ENCODE measurements at regions not wholly inside any gene's neighbourhood (a gene's known extent, or its start where the extent isn't known, plus 50 kb on each side); places are given as distances from the start of the nearest gene placed in this dataset.
"Not testable (repeated sequence)": the region's sequence is repeated elsewhere in the genome, so short reads cannot be mapped to it uniquely, and the experiment has no call there.

DNA sequence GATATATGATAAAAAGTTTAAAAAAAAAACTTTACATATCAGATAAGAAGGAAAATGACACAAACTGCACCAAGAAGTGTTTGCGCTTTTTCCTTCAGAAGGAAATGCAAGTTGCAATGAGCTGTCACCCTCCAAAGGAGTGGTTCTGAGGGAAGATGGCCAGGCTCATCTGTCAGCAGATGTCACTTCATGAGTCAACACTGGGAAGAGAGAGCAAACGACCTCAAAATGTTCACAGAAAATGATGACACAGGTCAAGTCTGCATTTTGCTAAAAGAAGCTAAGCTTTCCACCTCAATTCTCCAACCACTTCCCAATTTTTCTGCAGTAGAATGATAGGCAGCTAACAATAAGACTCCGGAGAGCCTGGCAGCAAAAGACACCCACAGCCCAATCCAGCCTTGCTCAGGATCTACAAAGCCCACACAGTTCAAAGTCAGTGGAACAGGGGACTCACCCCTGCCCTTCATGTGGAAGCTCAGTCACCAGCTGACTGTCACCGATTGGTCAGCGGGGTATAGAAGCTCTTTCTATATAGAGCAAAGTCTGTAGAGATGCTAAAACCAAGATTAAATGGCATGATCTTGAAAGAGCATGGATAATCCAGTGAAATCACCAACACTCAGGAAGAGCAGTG lies 155.1 kb upstream of the NEBL start:
- intact Hi-C loops (cut with DNase I) = no loop called here
- no peak for DNase-seq

DNA sequence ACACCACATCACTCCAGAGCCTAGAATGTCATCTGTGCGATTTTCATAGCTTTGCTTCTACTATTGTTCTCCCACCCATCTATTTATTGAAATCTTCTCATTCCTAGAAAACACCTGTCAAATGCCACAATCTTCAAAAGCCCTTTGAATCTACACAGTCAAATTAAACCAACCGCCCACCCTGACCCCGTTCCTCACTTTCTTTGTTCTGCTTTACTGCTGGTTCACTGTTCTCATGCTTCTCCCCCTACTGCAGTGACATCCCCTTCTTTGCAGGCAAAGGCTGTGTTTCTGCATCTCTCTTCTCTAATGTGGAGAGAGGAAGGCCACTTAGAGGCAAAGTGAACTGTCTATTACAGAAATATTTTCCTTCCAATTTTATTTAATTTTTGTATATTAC lies 152.4 kb upstream of the NEBL start:
- DNase-seq = no peak
- intact Hi-C loops (cut with DNase I) = no loop called here

DNA sequence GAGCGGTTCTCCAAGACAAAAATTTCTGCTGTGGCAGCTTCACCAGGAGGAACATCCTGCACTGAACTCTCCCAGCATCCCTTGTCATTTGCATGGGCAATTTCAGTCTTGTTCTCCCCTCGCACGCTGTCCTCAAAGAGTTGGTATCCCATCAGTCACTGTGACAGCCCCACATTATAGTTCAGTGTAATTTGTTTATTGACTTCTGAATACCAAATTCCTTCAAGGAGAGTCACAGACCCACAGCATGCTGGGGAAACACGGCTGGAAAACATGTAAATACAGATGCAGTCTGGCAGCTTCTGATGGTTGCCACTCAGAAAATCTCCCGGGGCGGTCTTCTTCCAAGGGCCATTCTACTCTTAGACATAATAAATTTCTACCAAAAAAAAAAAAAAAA lies 151.0 kb upstream of the NEBL start:
- DNase-seq = no peak
- intact Hi-C loops (cut with DNase I) = no loop called here

DNA sequence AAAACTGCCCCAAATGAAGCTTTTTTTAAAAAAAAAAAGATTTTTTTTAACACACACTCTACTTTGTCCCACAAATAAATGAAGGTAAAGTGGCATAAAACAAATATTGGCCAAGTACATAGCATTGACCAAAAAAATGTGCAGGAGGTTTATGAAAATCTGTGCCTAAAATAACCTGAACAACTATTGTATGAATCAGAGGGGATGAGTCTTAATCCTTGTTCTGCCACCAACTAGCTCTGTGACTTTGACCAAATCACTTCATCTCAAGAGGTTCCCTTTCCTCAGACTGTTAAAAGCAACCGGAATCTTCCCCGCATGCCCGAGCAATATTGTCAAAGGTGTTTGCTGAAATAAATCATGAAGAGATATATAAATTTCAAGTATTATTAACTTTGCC lies 150.4 kb upstream of the NEBL start:
- intact Hi-C loops (cut with DNase I) = no loop called here
- no peak for DNase-seq

DNA sequence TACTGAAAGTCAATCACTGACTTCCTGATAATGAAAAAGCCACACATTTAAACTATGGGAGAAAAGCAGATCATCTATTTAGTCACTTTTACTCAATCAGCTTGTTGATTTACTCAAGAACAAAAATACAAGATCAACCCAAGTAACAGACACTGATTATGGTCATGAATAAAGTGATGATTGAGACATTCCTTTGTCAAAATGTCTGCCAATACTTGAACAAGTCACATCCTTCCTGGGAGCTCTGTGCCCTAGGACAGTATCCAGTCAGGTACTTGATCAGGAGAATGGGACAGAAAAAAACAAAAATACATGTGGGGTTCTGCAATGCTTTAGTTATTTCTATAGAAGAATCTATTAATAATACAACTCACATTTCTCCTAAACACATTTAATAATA lies 150.0 kb upstream of the NEBL start:
- intact Hi-C loops (cut with DNase I) = no loop called here
- DNase-seq = no peak

DNA sequence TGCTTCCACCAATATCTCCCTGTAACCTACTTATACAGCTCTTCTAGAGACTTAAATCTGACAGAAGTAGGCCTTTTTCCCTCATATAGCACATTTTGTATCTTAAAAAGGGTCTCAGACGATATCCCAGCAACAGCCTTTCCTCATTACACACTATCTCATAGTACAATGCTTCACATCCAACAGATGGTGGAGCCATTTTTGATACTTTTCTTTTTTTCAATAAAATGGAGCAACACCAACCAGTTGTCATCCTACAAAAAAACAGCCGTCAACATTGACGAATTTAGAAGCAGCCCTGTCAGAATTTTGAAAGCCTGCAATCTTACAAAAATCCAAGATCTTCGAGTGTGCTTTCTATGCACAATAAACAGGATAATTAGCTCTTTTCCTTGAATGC lies 145.9 kb upstream of the NEBL start:
- DNase-seq = no peak
- intact Hi-C loops (cut with DNase I) = no loop called here

DNA sequence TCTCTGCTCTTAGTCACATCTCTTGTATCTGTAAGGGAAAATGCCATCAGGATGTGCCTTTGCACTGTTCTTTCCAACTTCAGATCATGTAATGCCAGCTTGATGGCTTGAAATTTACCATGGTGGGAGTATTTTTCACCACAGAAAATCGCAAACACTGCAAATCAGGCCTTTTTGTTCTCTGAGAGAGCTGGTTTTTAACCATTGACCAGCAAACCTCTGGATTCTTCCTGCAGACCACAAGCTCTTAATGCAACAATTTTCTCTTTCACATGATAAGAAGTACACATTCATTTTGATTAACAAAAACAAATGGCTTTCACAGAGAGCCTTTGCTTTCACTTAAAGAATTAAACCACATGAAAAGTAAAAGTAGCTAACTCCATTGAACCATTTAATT lies 145.4 kb upstream of the NEBL start:
- intact Hi-C loops (cut with DNase I) = no loop called here
- DNase-seq = no peak

DNA sequence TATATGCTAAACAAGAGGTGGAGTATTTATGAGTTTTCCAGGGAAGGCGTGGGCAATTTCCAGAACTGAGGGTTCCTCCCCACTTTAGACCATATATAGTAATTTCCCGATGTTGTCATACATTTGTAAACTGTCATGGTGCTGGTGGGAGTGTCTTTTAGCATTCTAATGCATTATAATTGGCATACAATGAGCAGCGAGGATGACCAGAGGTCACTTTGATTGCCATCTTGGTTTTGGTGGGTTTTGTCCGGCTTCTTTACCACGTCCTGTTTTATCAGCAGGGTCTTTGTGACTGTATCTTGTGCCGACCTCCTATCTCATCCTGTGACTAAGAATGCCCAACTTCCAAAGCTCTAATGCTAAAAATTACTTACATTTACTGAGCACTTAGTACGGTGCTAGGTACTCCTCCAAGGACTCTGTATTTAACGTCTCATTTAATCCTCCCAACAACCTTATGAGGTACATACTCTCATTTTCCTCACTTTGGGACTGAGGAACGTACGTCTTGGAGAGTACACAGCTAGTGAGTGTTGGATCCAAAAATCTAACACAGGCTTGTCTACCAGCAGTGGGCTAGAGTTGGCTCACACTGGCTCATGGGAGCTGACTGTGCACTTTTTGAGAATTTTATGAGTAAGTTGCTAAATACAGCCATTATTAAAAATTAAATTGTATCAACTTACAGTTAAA lies 144.8 kb upstream of the NEBL start:
- intact Hi-C loops (cut with DNase I) = no loop called here
- DNase-seq = no peak

DNA sequence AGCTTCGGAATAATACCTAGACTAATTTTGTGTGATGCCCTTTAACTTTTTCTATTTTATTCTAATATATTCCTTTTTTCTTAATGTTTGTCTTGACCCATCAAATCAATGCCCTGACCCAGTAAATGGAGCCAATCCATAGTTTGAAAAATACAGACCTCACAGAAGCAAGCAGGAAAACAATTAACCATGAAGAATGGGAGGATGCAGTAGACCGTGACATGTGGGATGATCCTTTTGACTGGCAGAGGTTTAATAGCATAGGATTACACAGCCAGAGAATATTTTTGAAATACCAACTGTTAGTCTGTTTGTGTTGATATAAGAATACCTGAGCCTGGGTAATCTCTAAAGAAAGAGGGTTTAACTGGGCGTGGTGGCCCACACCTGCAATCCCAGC lies 142.6 kb upstream of the NEBL start:
- intact Hi-C loops (cut with DNase I) = no loop called here
- DNase-seq = no peak

DNA sequence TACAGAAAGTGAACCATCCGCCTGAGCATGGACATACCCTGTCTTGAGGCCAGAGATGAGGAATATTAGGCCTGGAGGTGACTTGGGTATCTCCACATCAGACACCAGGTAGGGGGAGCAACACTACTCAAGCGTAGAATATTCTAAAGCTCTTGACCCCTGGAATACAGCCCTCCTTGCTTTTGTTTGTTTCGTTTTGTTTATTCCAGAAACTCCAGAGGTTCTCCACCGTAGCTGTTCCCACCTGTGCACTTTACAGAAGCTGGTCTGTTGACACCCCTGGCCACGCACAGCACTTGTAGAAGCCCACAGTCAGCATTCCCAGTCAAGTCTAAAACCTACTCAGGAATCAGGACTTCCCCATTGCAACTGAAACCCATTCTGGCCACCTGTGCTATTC lies 139.6 kb upstream of the NEBL start:
- no peak for DNase-seq
- intact Hi-C loops (cut with DNase I) = no loop called here

DNA sequence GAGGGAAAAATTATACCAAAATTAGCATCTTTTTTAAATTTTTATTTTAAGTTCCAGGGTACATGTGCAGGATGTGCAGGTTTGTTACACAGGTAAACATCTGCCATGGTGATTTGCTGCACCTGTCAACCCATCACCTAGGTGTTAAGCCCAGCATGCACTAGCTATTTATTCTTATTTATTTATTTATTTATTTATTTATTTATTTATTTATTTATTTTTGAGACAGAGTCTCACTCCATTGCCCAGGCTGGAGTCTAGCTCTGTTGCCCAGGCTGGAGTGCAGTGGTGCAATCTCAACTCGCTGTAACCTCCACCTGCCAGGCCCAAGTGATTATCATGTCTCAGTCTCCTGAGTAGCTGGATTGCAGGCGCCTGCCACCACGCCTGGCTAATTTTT lies 137.7 kb upstream of the NEBL start:
- DNase-seq = not testable (repeated sequence)

DNA sequence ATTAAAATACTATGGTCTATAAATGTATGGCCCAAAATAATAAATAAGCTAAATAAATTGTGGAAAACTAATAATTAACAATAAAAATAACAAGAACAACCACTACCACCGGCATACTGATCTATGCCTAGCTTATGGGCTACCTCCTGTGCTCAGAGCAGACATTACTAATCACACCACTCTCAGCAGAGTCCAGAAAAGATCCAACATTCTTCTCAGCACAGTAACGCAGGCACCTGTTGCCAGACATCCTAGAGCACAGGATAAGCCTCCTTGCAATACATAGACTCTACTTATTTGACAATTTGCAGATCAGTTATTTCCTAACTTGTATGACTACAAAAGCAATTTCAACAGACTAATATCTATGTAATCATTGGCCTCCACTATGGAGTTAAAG lies 137.1 kb upstream of the NEBL start:
- DNase-seq = no peak
- intact Hi-C loops (cut with DNase I) = no loop called here

More for the DNA sequence above, 137.7 kb upstream of the NEBL start:
- intact Hi-C loops (cut with DNase I) = not testable (repeated sequence)

DNA sequence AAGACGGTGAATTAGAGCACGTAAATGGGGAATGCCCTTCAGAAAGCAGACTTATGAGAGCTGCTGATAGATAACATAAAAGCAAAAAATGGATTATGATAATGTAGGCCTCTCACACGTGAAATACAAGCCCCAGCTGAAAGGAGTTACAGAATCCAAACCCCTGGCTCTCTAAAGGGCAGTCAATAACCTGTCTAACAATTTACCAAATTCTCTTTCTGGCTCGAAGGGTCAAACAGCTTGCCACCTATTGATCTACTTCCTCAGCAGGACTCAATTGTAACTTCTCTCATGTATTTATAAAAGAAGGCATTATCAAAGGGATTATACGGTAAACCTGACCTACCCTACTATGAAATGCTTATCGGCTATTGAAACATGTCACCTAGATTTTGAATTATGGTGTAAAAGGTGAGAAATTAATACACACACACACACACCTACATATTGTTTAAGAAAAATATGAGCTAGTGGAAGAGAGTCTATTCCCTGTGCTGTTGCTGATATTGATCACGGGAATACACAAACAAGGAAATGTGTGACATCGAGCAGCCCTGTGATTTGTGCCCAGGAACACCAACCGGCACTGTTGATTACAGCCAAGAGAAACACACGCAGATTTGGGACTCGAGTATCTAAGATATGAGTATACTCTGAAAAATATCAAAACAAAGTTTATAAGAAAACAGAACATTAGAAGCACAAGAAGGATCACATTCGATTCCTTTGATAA lies 135.6 kb upstream of the NEBL start:
- intact Hi-C loops (cut with DNase I) = no loop called here
- no peak for DNase-seq

DNA sequence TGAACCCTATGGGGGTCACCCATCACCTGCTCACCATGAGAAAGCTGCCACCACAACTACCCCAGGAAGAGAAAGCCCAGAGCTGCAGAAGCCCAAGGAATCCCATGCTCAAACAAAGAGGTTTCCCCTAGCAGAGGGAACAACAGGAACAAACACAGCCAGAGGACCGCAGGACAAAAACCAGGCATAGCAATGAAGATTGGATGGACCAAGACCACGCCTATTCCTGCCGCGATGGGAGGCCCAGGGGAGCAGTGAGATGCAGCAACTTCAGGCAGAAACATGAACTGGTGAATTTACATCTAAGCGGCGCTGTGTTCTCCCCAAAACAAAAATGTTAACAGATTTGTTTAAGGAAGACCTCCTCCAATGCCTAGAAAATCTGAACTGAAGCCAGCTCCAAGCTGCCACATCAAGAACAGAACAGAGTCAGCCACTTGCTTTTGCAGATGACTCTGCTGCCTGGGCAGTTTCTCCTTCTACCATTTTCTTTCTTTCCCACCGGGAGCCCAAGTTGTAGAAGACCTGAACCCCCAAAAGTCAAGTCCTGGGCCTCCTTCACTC lies 134.2 kb upstream of the NEBL start:
- DNase-seq = no peak
- intact Hi-C loops (cut with DNase I) = no loop called here

DNA sequence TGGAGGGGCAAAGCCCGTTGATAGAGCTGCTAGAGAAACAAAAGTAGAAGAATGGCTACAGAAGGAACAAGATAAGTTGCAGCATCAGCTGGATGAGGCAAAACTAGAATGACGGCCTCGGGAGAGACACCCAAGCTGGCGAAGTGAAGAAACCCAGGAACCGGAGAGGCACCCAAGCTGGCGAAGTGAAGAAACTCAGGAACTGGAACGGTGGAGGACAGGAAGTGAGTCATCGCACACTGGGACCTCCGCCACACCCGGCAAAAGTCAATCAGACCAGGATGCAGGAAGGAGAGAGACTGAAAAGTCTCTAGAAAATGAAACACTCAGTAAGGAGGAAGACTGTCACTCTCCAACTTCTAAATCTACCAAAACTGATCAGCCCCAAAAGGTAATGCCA lies 133.0 kb upstream of the NEBL start:
- intact Hi-C loops (cut with DNase I) = no loop called here
- DNase-seq = no peak

DNA sequence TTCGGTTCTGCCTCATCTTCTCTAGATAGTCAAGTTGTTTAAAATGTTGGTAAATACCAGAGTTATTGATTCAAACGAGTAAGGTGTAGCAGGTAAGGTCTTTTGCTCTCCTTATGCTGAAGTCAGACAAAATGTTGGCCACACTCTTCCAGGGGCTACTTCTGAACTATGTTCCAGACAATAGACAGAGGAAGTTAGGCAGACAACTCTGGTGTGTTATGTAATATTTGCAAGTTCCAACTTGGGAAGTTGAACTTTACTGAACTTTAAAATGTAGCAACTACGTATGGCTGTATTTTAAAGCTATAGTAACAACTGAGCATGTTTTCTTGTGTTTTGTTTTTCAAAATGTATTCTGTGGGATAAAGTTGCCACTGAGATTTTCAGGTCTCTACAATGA lies 125.7 kb upstream of the NEBL start:
- no peak for DNase-seq
- intact Hi-C loops (cut with DNase I) = no loop called here

DNA sequence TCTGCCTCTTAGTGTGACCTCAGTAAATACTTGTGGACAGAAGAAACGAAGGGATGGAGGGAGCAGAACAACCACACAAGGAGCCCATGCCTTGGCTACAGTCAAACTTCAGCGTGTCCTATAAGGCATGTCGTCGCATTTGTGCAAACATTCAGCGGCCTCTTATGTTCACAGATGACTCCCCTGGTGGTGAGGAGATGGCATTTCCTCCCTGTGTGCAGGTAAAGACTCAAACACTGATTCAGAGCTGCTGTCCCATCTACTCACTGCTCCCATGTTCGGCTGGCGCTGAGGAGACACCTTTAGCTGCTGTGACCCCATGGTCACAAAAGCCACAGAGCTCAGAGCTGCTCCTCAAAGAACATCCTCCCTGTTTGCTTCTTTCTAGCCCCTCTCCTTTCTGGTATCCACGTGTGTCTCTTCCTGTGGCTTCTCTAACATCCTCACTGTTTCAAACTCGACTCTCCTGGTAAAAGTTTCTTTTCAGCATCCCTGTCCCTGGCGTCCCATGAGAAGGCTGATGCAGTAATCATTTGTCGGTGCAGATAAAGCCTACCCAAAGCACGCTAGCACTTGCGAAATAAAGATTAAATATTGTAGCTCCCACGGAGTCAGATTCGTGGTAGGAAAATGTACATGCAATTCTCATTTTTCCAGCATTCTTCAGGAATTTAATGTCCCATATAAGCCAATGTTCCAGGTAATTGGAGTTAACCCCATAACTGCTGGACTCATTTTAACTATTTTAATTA lies 124.9 kb upstream of the NEBL start:
- intact Hi-C loops (cut with DNase I) = no loop called here
- no peak for DNase-seq

DNA sequence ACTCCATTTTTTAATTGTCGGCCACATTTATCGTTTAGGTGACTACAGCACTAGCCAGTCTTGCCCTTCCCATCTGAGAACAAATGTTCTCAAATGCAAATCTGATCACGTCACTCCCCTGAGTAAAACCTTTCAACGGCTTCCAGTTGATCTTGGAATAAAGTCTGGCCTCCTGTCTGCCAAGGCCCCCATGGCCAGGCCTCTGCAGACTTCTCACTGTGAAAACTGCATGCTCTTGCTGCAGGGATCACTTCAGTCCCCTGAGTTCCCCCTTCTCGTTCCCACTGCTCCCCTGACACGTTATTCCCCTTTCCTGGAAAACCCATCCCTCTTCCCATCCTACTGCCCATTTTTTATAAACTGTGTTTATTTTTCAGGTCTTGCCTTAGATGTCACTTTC lies 124.1 kb upstream of the NEBL start:
- no peak for DNase-seq
- intact Hi-C loops (cut with DNase I) = no loop called here

DNA sequence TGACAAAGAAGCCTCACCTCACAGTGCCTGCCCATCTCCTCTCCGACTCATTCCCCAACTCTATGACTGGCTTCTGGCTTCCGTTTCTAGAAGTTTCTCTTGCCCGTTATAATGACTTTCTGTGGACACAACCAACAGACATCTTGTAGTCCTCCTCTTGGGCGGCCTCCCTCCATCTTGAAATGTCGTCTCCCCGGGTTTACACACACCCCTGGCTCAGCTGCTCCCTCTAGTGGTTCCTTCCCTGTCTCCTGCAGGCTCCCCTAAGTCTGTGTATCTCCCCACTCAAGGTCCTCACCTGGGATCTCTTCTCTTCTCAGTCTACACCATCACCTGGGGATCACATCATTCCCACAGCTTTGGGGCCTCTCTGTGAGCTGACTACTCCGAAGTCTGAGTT lies 123.4 kb upstream of the NEBL start:
- intact Hi-C loops (cut with DNase I) = no loop called here
- no peak for DNase-seq

DNA sequence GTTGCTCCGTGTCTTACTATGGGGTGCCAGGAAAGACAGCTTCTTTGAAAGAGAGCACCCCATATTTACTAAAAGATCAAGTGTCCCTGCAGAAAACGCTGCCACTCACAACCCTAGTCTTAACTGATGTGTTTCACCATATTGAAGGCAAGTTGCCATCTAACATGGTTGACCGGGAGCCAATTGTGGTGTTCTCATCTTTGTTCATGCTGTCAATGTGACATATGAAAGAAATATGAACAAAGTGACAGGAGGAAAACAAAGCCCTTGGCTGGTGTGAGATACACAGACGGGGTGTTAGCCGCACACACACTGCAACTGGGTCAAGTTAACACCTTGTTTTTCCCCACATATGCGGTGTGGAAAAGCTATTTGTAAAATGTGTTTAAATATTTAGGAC lies 122.3 kb upstream of the NEBL start:
- no peak for DNase-seq
- intact Hi-C loops (cut with DNase I) = no loop called here

DNA sequence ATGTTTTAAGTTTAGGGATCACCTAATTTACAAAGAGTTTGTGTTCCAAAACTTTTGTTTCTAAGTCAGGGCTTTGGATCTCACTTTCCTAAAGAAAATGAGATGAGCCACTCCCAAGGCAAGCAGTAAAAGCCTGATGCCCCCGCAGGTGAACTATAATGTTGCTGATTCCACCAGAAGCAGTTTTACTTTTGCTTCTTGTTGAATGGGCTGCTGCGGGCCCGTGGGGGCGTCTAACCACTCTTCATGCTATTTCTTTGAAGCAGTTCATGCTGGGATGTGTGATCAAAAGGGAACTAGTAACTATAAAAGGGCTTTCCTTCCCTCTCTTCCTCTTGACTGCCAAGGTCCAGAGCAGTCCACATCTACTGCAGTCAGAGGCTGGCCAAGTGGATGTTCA lies 118.7 kb upstream of the NEBL start:
- no peak for DNase-seq
- intact Hi-C loops (cut with DNase I) = no loop called here

Data from posterior cingulate gyrus (tissue), 11 donors.